Neural progenitor cell (in vitro differentiated cells): ENCODE measurements at regions not wholly inside any gene's neighbourhood (a gene's known extent, or its start where the extent isn't known, plus 50 kb on each side); places are given as distances from the start of the nearest gene placed in this dataset.

Source experiments
- DNase-seq: peaks from one replicate; pipeline ENCODE4 v3.0.0-alpha.2; 2016; ENCODE audit warnings: low spot score
- H2AFZ ChIP-seq: fragments of 200-600 bp; sonication (generic); replicated peaks from 2 replicates; pipeline ENCODE4 v1.6.1; 2016; ENCODE audit warnings: antibody characterized with exemption
- H3F3A ChIP-seq: fragments of 200-600 bp; sonication (generic); 2 replicates; pipeline ENCODE4 v1.6.1; 2016; ENCODE audit warnings: antibody characterized with exemption, low read depth
- H3K27ac ChIP-seq: fragments of 200-600 bp; sonication (generic); 2 replicates; pipeline ENCODE4 v1.5.1; 2016; ENCODE audit warnings: mild to moderate bottlenecking
- H3K27me3 ChIP-seq: fragments of 200-600 bp; sonication (generic); 2 replicates; pipeline ENCODE4 v1.6.1; 2016; ENCODE audit warnings: mild to moderate bottlenecking, moderate library complexity
- H3K36me3 ChIP-seq: fragments of 200-600 bp; sonication (generic); 2 replicates; pipeline ENCODE4 v1.5.1; 2016
- H3K4me1 ChIP-seq: fragments of 200-600 bp; sonication (generic); 2 replicates; pipeline ENCODE4 v1.6.1; 2016; ENCODE audit warnings: mixed run types
- H3K4me2 ChIP-seq: fragments of 200-600 bp; sonication (generic); 2 replicates; pipeline ENCODE4 v1.6.1; 2016
- H3K4me3 ChIP-seq: fragments of 200-600 bp; sonication (generic); 2 replicates; pipeline ENCODE4 v1.5.1; 2016
- H3K79me2 ChIP-seq: fragments of 200-600 bp; sonication (generic); 2 replicates; pipeline ENCODE4 v1.6.1; 2016; ENCODE audit warnings: low read depth
- H3K9ac ChIP-seq: fragments of 200-600 bp; sonication (generic); 2 replicates; pipeline ENCODE4 v1.6.1; 2016
- H3K9me3 ChIP-seq: fragments of 200-600 bp; sonication (generic); 2 replicates; pipeline ENCODE4 v1.5.1; 2016; ENCODE audit warnings: low read depth
- H4K20me1 ChIP-seq: fragments of 200-600 bp; sonication (generic); 2 replicates; pipeline ENCODE4 v1.6.1; 2016; ENCODE audit warnings: low read depth
- H3K27ac Mint-ChIP-seq: 3 replicates; pipeline ENCODE4 v1.8.0; 2021; ENCODE audit warnings: mixed read lengths
- H3K27me3 Mint-ChIP-seq: 2 replicates; pipeline ENCODE4 v1.8.0; 2022; ENCODE audit warnings: low read depth, mild to moderate bottlenecking, inconsistent platforms, moderate library complexity, mixed read lengths; ENCODE audit not compliant: insufficient read depth
- H3K36me3 Mint-ChIP-seq: 3 replicates; pipeline ENCODE4 v1.8.0; 2021; ENCODE audit warnings: mixed read lengths
- H3K4me1 Mint-ChIP-seq: 3 replicates; pipeline ENCODE4 v1.8.0; 2021; ENCODE audit warnings: mixed read lengths
- H3K4me3 Mint-ChIP-seq: 3 replicates; pipeline ENCODE4 v1.8.0; 2021; ENCODE audit warnings: mild to moderate bottlenecking, moderate library complexity, mixed read lengths
- H3K9me3 Mint-ChIP-seq: 3 replicates; pipeline ENCODE4 v1.8.0; 2020; ENCODE audit warnings: mixed read lengths
- CTCF ChIP-seq: fragments of 200-600 bp; sonication (generic); IDR thresholded peaks from 2 replicates; pipeline ENCODE4 v1.5.1; 2017; ENCODE audit warnings: antibody characterized with exemption, mild to moderate bottlenecking
- EZH2 ChIP-seq: fragments of 200-600 bp; sonication (generic); IDR thresholded peaks from 2 replicates; pipeline ENCODE4 v1.6.1; 2017; ENCODE audit warnings: antibody characterized with exemption, mild to moderate bottlenecking, moderate library complexity
- EZH2phosphoT487 ChIP-seq: fragments of 200-600 bp; sonication (generic); IDR thresholded peaks from 2 replicates; pipeline ENCODE4 v1.6.1; 2017; ENCODE audit warnings: antibody characterized with exemption

- no peak overlapping the region for H3K4me3 Mint-ChIP-seq
- no peak overlapping the region for H3K9ac ChIP-seq
- no peaks in the 10 kb centered on the region for H3K27me3 ChIP-seq
- no peaks in the 10 kb centered on the region for H4K20me1 ChIP-seq
- peaks cover 8% of the 10 kb centered on the region for H3K4me1 ChIP-seq
- DNase-seq: peak; percentile 91
- peaks cover 2% of the 10 kb centered on the region for H3K27me3 Mint-ChIP-seq
- no peaks in the 10 kb centered on the region for H3K36me3 ChIP-seq
- H3F3A ChIP-seq: no peaks in the 10 kb centered on the region
- peak overlapping the region; percentile 99 for H2AFZ ChIP-seq
- no peak overlapping the region for H3K4me3 ChIP-seq
- peak overlapping the region; percentile 80 for H3K27ac Mint-ChIP-seq
- no peak overlapping the region for H3K4me2 ChIP-seq
- H3K4me1 Mint-ChIP-seq: peaks cover 45% of the 10 kb centered on the region
- H3K79me2 ChIP-seq: no peaks in the 10 kb centered on the region
- no peaks in the 10 kb centered on the region for H3K9me3 Mint-ChIP-seq
- no peaks in the 10 kb centered on the region for H3K36me3 Mint-ChIP-seq
- no peaks in the 10 kb centered on the region for H3K9me3 ChIP-seq
- TF ChIP-seq EZH2 (no peak), CTCF (peak; percentile 84)
- H3K27ac ChIP-seq: no peak overlapping the region
Measured at GRCh38 chr14:22386924-22387775, 201.9 kb downstream of the DAD1 start.

- H3K9me3 Mint-ChIP-seq: no peaks in the 10 kb centered on the region
Measured at GRCh38 chr14:22384974-22385526, 204.0 kb downstream of the DAD1 start.

GRCh38 chr14:22384167-22384549 lies 204.9 kb downstream of the DAD1 start:
- Histone ChIP-seq H3K27me3 (no peaks in the 10 kb centered on the region), H3K36me3 (no peaks in the 10 kb centered on the region), H3K79me2 (no peaks in the 10 kb centered on the region), H2AFZ (no peak overlapping the region), H4K20me1 (no peaks in the 10 kb centered on the region), H3K4me3 (no peak overlapping the region), H3K27ac (no peak overlapping the region), H3K9me3 (no peaks in the 10 kb centered on the region), H3K4me1 (peaks cover 13% of the 10 kb centered on the region), H3F3A (no peaks in the 10 kb centered on the region), H3K9ac (no peak overlapping the region), H3K4me2 (no peak overlapping the region)
- H3K27me3 Mint-ChIP-seq: peaks cover 2% of the 10 kb centered on the region
- no peak overlapping the region for H3K27ac Mint-ChIP-seq
- no peaks in the 10 kb centered on the region for H3K9me3 Mint-ChIP-seq
- no peaks in the 10 kb centered on the region for H3K36me3 Mint-ChIP-seq
- TF ChIP-seq EZH2phosphoT487: no peak
- H3K4me3 Mint-ChIP-seq: no peak overlapping the region
- no peak for DNase-seq
- peaks cover 37% of the 10 kb centered on the region for H3K4me1 Mint-ChIP-seq

More at GRCh38 chr14:22384974-22385526, 204.0 kb downstream of the DAD1 start:
- Histone ChIP-seq H3K4me3 (no peak overlapping the region), H3K4me1 (peaks cover 13% of the 10 kb centered on the region), H4K20me1 (no peaks in the 10 kb centered on the region), H2AFZ (no peak overlapping the region), H3F3A (no peaks in the 10 kb centered on the region), H3K79me2 (no peaks in the 10 kb centered on the region), H3K27ac (no peak overlapping the region), H3K36me3 (no peaks in the 10 kb centered on the region), H3K9ac (no peak overlapping the region), H3K9me3 (no peaks in the 10 kb centered on the region), H3K4me2 (no peak overlapping the region), H3K27me3 (no peaks in the 10 kb centered on the region)
- Mint-ChIP-seq H3K36me3 (no peaks in the 10 kb centered on the region), H3K27ac (no peak overlapping the region), H3K4me3 (no peak overlapping the region), H3K4me1 (peaks cover 46% of the 10 kb centered on the region), H3K27me3 (peaks cover 2% of the 10 kb centered on the region)
- no peak for DNase-seq
- no peak for TF ChIP-seq EZH2phosphoT487
- no peak for TF ChIP-seq EZH2
- TF ChIP-seq CTCF: no peak
